Keratinocyte (primary cell): ENCODE measurements at regions not wholly inside any gene's neighbourhood (a gene's known extent, or its start where the extent isn't known, plus 50 kb on each side); places are given as distances from the start of the nearest gene placed in this dataset.
A peak's percentile ranks its signal among the peaks of the same experiment; 100 is the strongest.

Experiments
- DNase-seq: peaks from one replicate; pipeline ENCODE4 v3.0.0-alpha.2; 2011; ENCODE audit warnings: low read depth, missing footprints, low spot score
- FAIRE-seq: peaks from 2 replicates; lab custom pipeline; 2011; peaks lifted over from hg19 to GRCh38; lab: Jason Lieb, UNC
- H2AFZ ChIP-seq: 2 replicates; pipeline ENCODE4 v1.6.0; 2012; ENCODE audit warnings: low read length, control low read depth, inconsistent platforms; ENCODE audit not compliant: control insufficient read depth
- H3K27ac ChIP-seq: 2 replicates; pipeline ENCODE4 v1.5.1; 2011; ENCODE audit warnings: low read length; ENCODE audit not compliant: control insufficient read depth, insufficient read depth
- H3K27me3 ChIP-seq: 3 replicates; pipeline ENCODE4 v1.6.0; 2011; ENCODE audit warnings: low read length; ENCODE audit not compliant: control insufficient read depth, insufficient read depth; ENCODE audit errors: extremely low read depth
- H3K36me3 ChIP-seq, 2 experiments: 2 replicates in 1 of 2; 3 replicates in 1 of 2; pipeline ENCODE4 v1.5.1; 2011; ENCODE audit warnings: low read length in 2 of 2, mild to moderate bottlenecking in 1 of 2; ENCODE audit not compliant: control insufficient read depth in 2 of 2, insufficient read depth in 2 of 2; ENCODE audit errors: extremely low read depth in 1 of 2
- H3K4me1 ChIP-seq: 3 replicates; pipeline ENCODE4 v1.5.1; 2011; ENCODE audit warnings: low read length; ENCODE audit not compliant: control insufficient read depth, insufficient read depth; ENCODE audit errors: extremely low read depth
- H3K4me2 ChIP-seq: 3 replicates; pipeline ENCODE4 v1.6.0; 2011; ENCODE audit warnings: low read depth, low read length; ENCODE audit not compliant: control insufficient read depth, insufficient read depth; ENCODE audit errors: extremely low read depth
- H3K4me3 ChIP-seq, 3 experiments: fragments of 200-600 bp in 1 of 3; sonication (generic) in 1 of 3; 2 replicates in 2 of 3; 3 replicates in 1 of 3; pipeline ENCODE4 v1.5.1; 2011 to 2016; ENCODE audit warnings: low read length in 3 of 3, mild to moderate bottlenecking in 3 of 3, control low read depth in 2 of 3, inconsistent platforms in 1 of 3, low read depth in 1 of 3, mixed read lengths in 1 of 3, mixed run types in 1 of 3, moderate library complexity in 1 of 3; ENCODE audit not compliant: control insufficient read depth in 2 of 3, insufficient read depth in 2 of 3; ENCODE audit errors: extremely low read depth in 1 of 3
- H3K79me2 ChIP-seq: 2 replicates; pipeline ENCODE4 v1.6.0; 2012; ENCODE audit warnings: low read length; ENCODE audit not compliant: control insufficient read depth, insufficient read depth
- H3K9ac ChIP-seq: 3 replicates; pipeline ENCODE4 v1.6.0; 2011; ENCODE audit warnings: low read length; ENCODE audit not compliant: control insufficient read depth, insufficient read depth; ENCODE audit errors: extremely low read depth
- H3K9me1 ChIP-seq: 3 replicates; pipeline ENCODE4 v1.6.0; 2011; ENCODE audit warnings: low read length; ENCODE audit not compliant: control insufficient read depth, insufficient read depth; ENCODE audit errors: extremely low read depth
- H3K9me3 ChIP-seq: 2 replicates; pipeline ENCODE4 v1.5.1; 2012; ENCODE audit warnings: low read depth, low read length; ENCODE audit not compliant: control insufficient read depth
- H4K20me1 ChIP-seq: 3 replicates; pipeline ENCODE4 v1.6.0; 2011; ENCODE audit warnings: low read length; ENCODE audit not compliant: control insufficient read depth, insufficient read depth; ENCODE audit errors: extremely low read depth
- CTCF ChIP-seq, 3 experiments: IDR thresholded peaks in 1 of 3; conservative IDR thresholded peaks in 1 of 3; optimal IDR thresholded peaks in 1 of 3; 2 replicates in 2 of 3; 3 replicates in 1 of 3; pipeline versions ENCODE3 to v1.5.1; 2011; ENCODE audit warnings: low read length in 3 of 3, mild to moderate bottlenecking in 3 of 3, moderate library complexity in 2 of 3, control low read depth in 1 of 3, inconsistent platforms in 1 of 3; ENCODE audit not compliant: insufficient read depth in 2 of 3; ENCODE audit errors: extremely low read depth in 1 of 3
- EZH2 ChIP-seq: IDR thresholded peaks from one replicate; pipeline ENCODE4 v1.6.1; 2012; ENCODE audit warnings: inconsistent platforms, mild to moderate bottlenecking, low read length, moderate library complexity
- dilution Hi-C: fragments of 300-500 bp; cut with MboI; formaldehyde crosslinking; loops from one replicate; pipeline ENCODE4 v1.7.0; 2020; ENCODE audit warnings: low sequenced_read_pairs; ENCODE audit not compliant: extremely low pct_ligation_motif_present

DNA sequence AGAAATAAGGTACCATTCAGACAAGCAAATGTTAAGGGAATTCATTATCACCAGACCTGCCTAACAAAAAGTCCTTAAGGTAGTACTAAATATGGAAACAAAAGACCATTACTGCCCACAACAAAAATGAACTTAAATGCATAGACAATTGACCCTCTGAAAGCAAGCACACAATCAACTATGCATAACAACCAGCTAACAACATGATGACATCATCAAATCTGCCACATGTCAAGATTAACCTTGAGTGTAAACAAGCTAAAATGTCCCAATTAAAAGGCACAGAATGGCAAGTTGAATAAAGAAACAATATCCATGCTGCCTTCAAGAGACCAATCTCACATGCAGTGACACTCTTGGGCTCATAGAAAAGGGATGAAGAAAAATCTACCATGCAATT is 160.7 kb upstream of the CPXCR1 start:
- no peaks in the 10 kb centered on the region for H3K27me3 ChIP-seq
- H3K79me2 ChIP-seq: no peaks in the 10 kb centered on the region
- no peak overlapping the region for H2AFZ ChIP-seq
- no peaks in the 10 kb centered on the region for H3K4me1 ChIP-seq
- no peak for TF ChIP-seq CTCF (optimal IDR thresholded peaks at IDR 0.05 in 1 of 3, IDR thresholded peaks at IDR 0.05 in 1 of 3, conservative IDR thresholded peaks at IDR 0.05 in 1 of 3; ENCODE audit: extremely low read depth in 1 of 3, insufficient read depth in 2 of 3, low read length in 3 of 3)
- TF ChIP-seq EZH2: no peak
- dilution Hi-C loops: no loop called here
- no peak overlapping the region for H3K27ac ChIP-seq
- no peak for FAIRE-seq
- DNase-seq: no peak
- H3K36me3 ChIP-seq: no peaks in the 10 kb centered on the region
- H4K20me1 ChIP-seq: no peaks in the 10 kb centered on the region
- no peak overlapping the region for H3K4me3 ChIP-seq
- no peak overlapping the region for H3K4me2 ChIP-seq
- H3K9me3 ChIP-seq: peaks cover 2% of the 10 kb centered on the region
- H3K9ac ChIP-seq: no peak overlapping the region
- no peaks in the 10 kb centered on the region for H3K9me1 ChIP-seq

DNA sequence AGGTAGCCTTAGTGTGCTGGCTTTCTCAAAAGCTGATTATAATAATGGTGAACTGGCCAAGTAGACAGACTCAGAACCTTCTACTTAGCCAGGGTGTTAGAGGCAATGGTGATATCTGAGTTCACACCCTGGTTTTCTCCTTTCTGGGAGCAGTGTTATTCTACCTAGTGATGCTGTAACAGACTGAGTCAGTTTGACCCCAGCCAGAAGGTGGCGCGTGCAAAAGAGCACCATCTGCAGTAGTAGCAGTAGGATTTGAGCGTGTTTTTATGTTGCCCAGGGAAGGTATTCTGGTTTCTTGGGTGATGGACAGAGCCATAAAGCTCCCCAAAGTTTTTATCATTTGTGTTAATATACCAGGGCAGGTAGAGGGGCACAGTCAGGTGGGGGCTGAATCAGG is 143.8 kb upstream of the CPXCR1 start:
- FAIRE-seq: no peak
- H3K79me2 ChIP-seq: no peaks in the 10 kb centered on the region
- dilution Hi-C loops: no loop called here
- TF ChIP-seq CTCF (optimal IDR thresholded peaks at IDR 0.05 in 1 of 3, IDR thresholded peaks at IDR 0.05 in 1 of 3, conservative IDR thresholded peaks at IDR 0.05 in 1 of 3; ENCODE audit: extremely low read depth in 1 of 3, insufficient read depth in 2 of 3, low read length in 3 of 3) (peak in 1 of 3 experiments; percentile 29), EZH2 (no peak)
- no peak overlapping the region for H3K27ac ChIP-seq
- H3K9ac ChIP-seq: no peak overlapping the region
- no peak overlapping the region for H3K4me2 ChIP-seq
- no peaks in the 10 kb centered on the region for H3K9me3 ChIP-seq
- H4K20me1 ChIP-seq: no peaks in the 10 kb centered on the region
- H3K9me1 ChIP-seq: no peaks in the 10 kb centered on the region
- H3K4me1 ChIP-seq: no peaks in the 10 kb centered on the region
- no peak overlapping the region for H2AFZ ChIP-seq
- no peak for DNase-seq
- no peak overlapping the region for H3K4me3 ChIP-seq
- H3K36me3 ChIP-seq: no peaks in the 10 kb centered on the region
- H3K27me3 ChIP-seq: no peaks in the 10 kb centered on the region
